ENCODE measurements at regions not wholly inside any gene's neighbourhood (a gene's known extent, or its start where the extent isn't known, plus 50 kb on each side); places are given as distances from the start of the nearest gene placed in this dataset.

DNA sequence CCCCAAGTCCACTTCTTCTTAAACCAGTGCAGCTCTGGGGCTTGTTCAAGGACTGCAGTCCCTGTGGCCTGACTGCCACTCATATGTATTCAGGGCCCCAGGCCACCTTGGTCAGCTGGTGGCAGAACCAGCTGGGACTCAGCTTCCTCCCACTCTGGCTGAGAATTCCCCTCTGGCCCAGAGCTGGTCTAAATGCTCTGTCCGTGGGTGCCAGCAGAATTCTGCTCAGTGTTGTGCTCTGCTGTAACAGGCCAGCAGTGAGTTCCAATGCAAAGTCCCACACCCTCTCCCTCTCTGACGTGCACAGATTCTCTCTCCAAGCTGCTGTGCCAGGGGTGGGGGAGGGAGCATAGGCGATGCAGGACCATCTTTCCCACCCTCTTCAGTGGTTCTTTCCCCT, 210.4 kb upstream of the RGS6 start:
- H3K36me3 ChIP-seq (ENCODE audit: insufficient read depth, low read length) = peaks cover 34% of the 10 kb centered on the region
- no peak overlapping the region for H3K4me3 ChIP-seq (ENCODE audit: low read depth, low read length, poor library complexity, severe bottlenecking)
- no peak overlapping the region for H2AFZ ChIP-seq (ENCODE audit: low read length)
- POLR2A ChIA-PET = no interaction called here
- CTCF ChIA-PET (ENCODE audit: unreplicated experiment) = no interaction called here
- no peaks in the 10 kb centered on the region for H3K79me2 ChIP-seq (ENCODE audit: insufficient read depth, low read depth, low read length)
- no peak overlapping the region for H3K27ac ChIP-seq (ENCODE audit: low read depth, low read length, poor library complexity, severe bottlenecking)
- no TSS peak for BruUV-seq (replicated peaks)
- no peak for DNase-seq (ENCODE audit: low spot score)
- no peak overlapping the region for H3K4me2 ChIP-seq (ENCODE audit: low read length)
- H4K20me1 ChIP-seq (ENCODE audit: insufficient read depth, low read length) = no peaks in the 10 kb centered on the region
- no peaks in the 10 kb centered on the region for H3K9me3 ChIP-seq (ENCODE audit: low read length)
- intact Hi-C loops (cut with micrococcal nuclease; ENCODE audit: unreplicated experiment) = no loop called here
- H3K9me2 ChIP-seq (ENCODE audit: insufficient read depth, low read length) = no peaks in the 10 kb centered on the region
- no peak for TF ChIP-seq EZH2phosphoT487 (IDR thresholded peaks at IDR 0.05; ENCODE audit: borderline replicate concordance, low read depth, low read length)
- TF ChIP-seq, protein P1, sequence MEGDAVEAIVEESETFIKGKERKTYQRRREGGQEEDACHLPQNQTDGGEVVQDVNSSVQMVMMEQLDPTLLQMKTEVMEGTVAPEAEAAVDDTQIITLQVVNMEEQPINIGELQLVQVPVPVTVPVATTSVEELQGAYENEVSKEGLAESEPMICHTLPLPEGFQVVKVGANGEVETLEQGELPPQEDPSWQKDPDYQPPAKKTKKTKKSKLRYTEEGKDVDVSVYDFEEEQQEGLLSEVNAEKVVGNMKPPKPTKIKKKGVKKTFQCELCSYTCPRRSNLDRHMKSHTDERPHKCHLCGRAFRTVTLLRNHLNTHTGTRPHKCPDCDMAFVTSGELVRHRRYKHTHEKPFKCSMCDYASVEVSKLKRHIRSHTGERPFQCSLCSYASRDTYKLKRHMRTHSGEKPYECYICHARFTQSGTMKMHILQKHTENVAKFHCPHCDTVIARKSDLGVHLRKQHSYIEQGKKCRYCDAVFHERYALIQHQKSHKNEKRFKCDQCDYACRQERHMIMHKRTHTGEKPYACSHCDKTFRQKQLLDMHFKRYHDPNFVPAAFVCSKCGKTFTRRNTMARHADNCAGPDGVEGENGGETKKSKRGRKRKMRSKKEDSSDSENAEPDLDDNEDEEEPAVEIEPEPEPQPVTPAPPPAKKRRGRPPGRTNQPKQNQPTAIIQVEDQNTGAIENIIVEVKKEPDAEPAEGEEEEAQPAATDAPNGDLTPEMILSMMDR (conservative IDR thresholded peaks at IDR 0.05; ENCODE audit: low read length) = no peak
- no peaks in the 10 kb centered on the region for H3K4me1 ChIP-seq (ENCODE audit: insufficient read depth, low read length, poor library complexity, severe bottlenecking)

DNA sequence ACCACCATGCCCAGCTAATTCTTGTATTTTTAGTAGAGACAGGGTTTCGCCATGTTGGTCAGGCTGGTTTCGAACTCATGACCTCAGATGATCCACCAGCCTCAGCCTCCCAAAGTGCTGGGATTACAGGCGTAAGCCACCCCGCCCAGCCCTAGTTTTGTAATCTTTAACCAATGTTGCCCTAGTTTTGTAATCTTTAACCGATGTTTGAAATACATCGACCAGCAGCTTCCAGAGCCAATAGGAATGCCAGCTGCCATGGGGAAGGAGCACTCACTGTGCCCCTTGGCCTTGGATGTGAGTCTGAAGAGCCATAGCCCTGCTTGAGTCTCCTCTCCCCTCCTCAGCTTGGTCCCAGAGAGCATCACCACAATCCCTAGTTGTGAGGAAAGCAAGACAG, 209.3 kb upstream of the RGS6 start:
- Histone ChIP-seq H4K20me1 (ENCODE audit: insufficient read depth, low read length) (no peaks in the 10 kb centered on the region), H3K36me3 (ENCODE audit: insufficient read depth, low read length) (peaks cover 37% of the 10 kb centered on the region), H3K4me1 (ENCODE audit: insufficient read depth, low read length, poor library complexity, severe bottlenecking) (no peaks in the 10 kb centered on the region), H3K4me3 (ENCODE audit: low read depth, low read length, poor library complexity, severe bottlenecking) (no peak overlapping the region), H3K4me2 (ENCODE audit: low read length) (no peak overlapping the region), H2AFZ (ENCODE audit: low read length) (no peak overlapping the region), H3K79me2 (ENCODE audit: insufficient read depth, low read depth, low read length) (no peaks in the 10 kb centered on the region), H3K27ac (ENCODE audit: low read depth, low read length, poor library complexity, severe bottlenecking) (no peak overlapping the region), H3K9me2 (ENCODE audit: insufficient read depth, low read length) (no peaks in the 10 kb centered on the region), H3K9me3 (ENCODE audit: low read length) (no peaks in the 10 kb centered on the region)
- ChIA-PET POLR2A (interaction anchor here (1.3 kb wide), 1 partner anchor 12 kb away, joined by 4 read pairs; no protein-coding TSS in a partner anchor), CTCF (ENCODE audit: unreplicated experiment) (no interaction called here)
- TF ChIP-seq EZH2phosphoT487 (IDR thresholded peaks at IDR 0.05; ENCODE audit: borderline replicate concordance, low read depth, low read length) = no peak
- TF ChIP-seq, protein P1 (conservative IDR thresholded peaks at IDR 0.05; ENCODE audit: low read length) = no peak
- no peak for DNase-seq (ENCODE audit: low spot score)
- intact Hi-C loops (cut with micrococcal nuclease; ENCODE audit: unreplicated experiment) = no loop called here
- BruUV-seq (replicated peaks) = no TSS peak

DNA sequence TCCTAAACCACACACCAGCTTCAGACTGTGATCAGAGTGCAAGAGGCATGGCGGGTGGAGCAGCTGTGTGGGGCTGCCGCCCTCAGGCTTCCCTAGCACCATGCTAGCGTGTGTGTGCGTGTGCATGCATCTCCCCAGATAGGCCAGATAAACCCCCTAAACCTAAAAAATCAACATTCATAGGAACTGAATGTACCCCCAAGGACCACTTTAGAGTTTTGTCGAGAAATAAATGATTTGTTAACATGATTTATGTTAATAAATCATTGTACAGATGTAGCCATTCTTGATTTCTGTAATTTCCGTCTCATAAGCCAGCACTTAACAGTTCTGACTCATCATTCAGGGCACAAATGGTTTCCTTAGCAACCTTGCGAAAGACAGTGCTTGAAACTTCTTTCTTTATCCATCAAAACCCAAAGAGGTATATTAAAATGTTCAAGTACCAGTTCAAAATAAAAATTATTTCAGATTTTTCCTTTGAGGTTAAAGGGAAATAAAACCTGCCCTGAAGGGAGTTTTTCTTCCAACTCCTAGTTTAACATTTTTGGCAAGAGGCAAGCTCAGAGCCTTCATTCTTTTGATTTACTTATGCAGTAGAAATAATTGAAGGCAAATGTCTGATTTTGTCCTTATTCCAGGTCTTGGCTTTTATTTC, 206.2 kb upstream of the RGS6 start:
- Histone ChIP-seq H3K27ac (ENCODE audit: low read depth, low read length, poor library complexity, severe bottlenecking) (no peak overlapping the region), H3K4me3 (ENCODE audit: low read depth, low read length, poor library complexity, severe bottlenecking) (no peak overlapping the region), H3K4me1 (ENCODE audit: insufficient read depth, low read length, poor library complexity, severe bottlenecking) (no peaks in the 10 kb centered on the region), H2AFZ (ENCODE audit: low read length) (no peak overlapping the region), H4K20me1 (ENCODE audit: insufficient read depth, low read length) (no peaks in the 10 kb centered on the region), H3K4me2 (ENCODE audit: low read length) (no peak overlapping the region), H3K9me2 (ENCODE audit: insufficient read depth, low read length) (no peaks in the 10 kb centered on the region), H3K79me2 (ENCODE audit: insufficient read depth, low read depth, low read length) (no peaks in the 10 kb centered on the region), H3K9me3 (ENCODE audit: low read length) (no peaks in the 10 kb centered on the region), H3K36me3 (ENCODE audit: insufficient read depth, low read length) (peaks cover 49% of the 10 kb centered on the region)
- no TSS peak for BruUV-seq (replicated peaks)
- ChIA-PET POLR2A (interaction anchor here (1.2 kb wide), 1 partner anchor 15 kb away, joined by 3 read pairs; no protein-coding TSS in a partner anchor), CTCF (ENCODE audit: unreplicated experiment) (no interaction called here)
- intact Hi-C loops (cut with micrococcal nuclease; ENCODE audit: unreplicated experiment) = no loop called here
- no peak for TF ChIP-seq EZH2phosphoT487 (IDR thresholded peaks at IDR 0.05; ENCODE audit: borderline replicate concordance, low read depth, low read length)
- TF ChIP-seq, protein P1 (conservative IDR thresholded peaks at IDR 0.05; ENCODE audit: low read length) = no peak
- no peak for DNase-seq (ENCODE audit: low spot score)
